ENCODE measurements at regions not wholly inside any gene's neighbourhood (a gene's known extent, or its start where the extent isn't known, plus 50 kb on each side); places are given as distances from the start of the nearest gene placed in this dataset.

- no peaks in the 10 kb centered on the region for H3K79me2 ChIP-seq (ENCODE audit: control insufficient read depth, insufficient read depth, low read length, poor library complexity)
- H2BK5ac ChIP-seq (ENCODE audit: low read depth, low read length, poor library complexity) = no peak overlapping the region
- H3K18ac ChIP-seq (ENCODE audit: low read length) = no peak overlapping the region
- H2AFZ ChIP-seq (ENCODE audit: insufficient read depth, low read length, poor library complexity) = no peak overlapping the region
- no peak overlapping the region for H4K12ac ChIP-seq (ENCODE audit: low read depth, low read length)
- no peak overlapping the region for H3K9ac ChIP-seq (ENCODE audit: low read length)
- H3K9me3 ChIP-seq (ENCODE audit: insufficient read depth, low read depth, low read length) = no peaks in the 10 kb centered on the region
- H2BK12ac ChIP-seq (ENCODE audit: low read length) = no peak overlapping the region
- no peak overlapping the region for H3K4me2 ChIP-seq (ENCODE audit: low read length)
- no peak overlapping the region for H4K8ac ChIP-seq (ENCODE audit: low read depth, low read length)
- no peak overlapping the region for H3K4me3 ChIP-seq (ENCODE audit: low read depth, low read length)
- DNase-seq = no peak
- H3K27ac ChIP-seq (ENCODE audit: low read depth, low read length) = no peak overlapping the region
- no peaks in the 10 kb centered on the region for H3K36me3 ChIP-seq (ENCODE audit: control insufficient read depth in 1 of 2, insufficient read depth in 2 of 2, low read length in 2 of 2)
- H3K4me1 ChIP-seq (ENCODE audit: control insufficient read depth in 1 of 2, insufficient read depth in 2 of 2, low read length in 2 of 2) = no peaks in the 10 kb centered on the region
- no peak overlapping the region for H2BK120ac ChIP-seq (ENCODE audit: insufficient read depth, low read length, poor library complexity)
- no peak overlapping the region for H3K4ac ChIP-seq (ENCODE audit: low read depth, low read length)
- no peak overlapping the region for H2AK5ac ChIP-seq (ENCODE audit: low read length)
- no peak overlapping the region for H4K91ac ChIP-seq (ENCODE audit: low read depth, low read length)
- no peak overlapping the region for H3K23ac ChIP-seq (ENCODE audit: low read length)
- no CpG with 5 or more reads among the region's 2 CpGs for WGBS (ENCODE audit: extremely low coverage, insufficient coverage, insufficient read length)
- H3K27me3 ChIP-seq (ENCODE audit: insufficient read depth, low read length) = no peaks in the 10 kb centered on the region
- H3K14ac ChIP-seq (ENCODE audit: low read length) = no peak overlapping the region
- no peaks in the 10 kb centered on the region for H3K79me1 ChIP-seq (ENCODE audit: low read length)
These were observed 1078.9 kb upstream of the CDH9 start for GRCh38 chr5:28117273-28117672.

DNA sequence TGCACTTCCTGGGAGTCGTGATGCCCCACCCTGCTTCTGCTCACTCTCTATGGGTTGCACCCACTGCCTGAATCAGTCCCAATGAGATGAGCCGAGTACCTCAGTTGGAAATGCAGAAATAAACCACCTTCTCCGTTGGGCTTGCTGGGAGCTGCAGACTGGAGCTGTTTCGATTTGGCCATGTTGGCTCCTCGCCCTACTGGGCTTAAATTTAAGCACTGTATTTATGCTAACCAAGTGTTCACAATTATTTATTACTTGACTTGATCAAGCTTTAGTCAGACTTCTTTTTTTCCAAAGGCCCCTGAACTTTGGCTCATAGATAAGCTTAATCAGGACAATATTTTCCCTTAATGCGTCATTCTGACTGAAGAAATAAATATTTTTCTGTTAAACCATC, 1072.4 kb upstream of the CDH9 start:
- Histone ChIP-seq H3K9ac (ENCODE audit: low read length) (no peak overlapping the region), H3K27me3 (ENCODE audit: insufficient read depth, low read length) (no peaks in the 10 kb centered on the region), H2BK120ac (ENCODE audit: insufficient read depth, low read length, poor library complexity) (no peak overlapping the region), H3K36me3 (ENCODE audit: control insufficient read depth in 1 of 2, insufficient read depth in 2 of 2, low read length in 2 of 2) (no peaks in the 10 kb centered on the region), H4K8ac (ENCODE audit: low read depth, low read length) (no peak overlapping the region), H3K4ac (ENCODE audit: low read depth, low read length) (no peak overlapping the region), H3K4me3 (ENCODE audit: low read depth, low read length) (no peak overlapping the region), H3K14ac (ENCODE audit: low read length) (no peak overlapping the region), H3K23ac (ENCODE audit: low read length) (no peak overlapping the region), H2BK5ac (ENCODE audit: low read depth, low read length, poor library complexity) (no peak overlapping the region), H4K12ac (ENCODE audit: low read depth, low read length) (no peak overlapping the region), H3K79me2 (ENCODE audit: control insufficient read depth, insufficient read depth, low read length, poor library complexity) (no peaks in the 10 kb centered on the region), H3K18ac (ENCODE audit: low read length) (no peak overlapping the region), H4K91ac (ENCODE audit: low read depth, low read length) (no peak overlapping the region), H3K4me1 (ENCODE audit: control insufficient read depth in 1 of 2, insufficient read depth in 2 of 2, low read length in 2 of 2) (no peaks in the 10 kb centered on the region), H3K27ac (ENCODE audit: low read depth, low read length) (no peak overlapping the region), H3K79me1 (ENCODE audit: low read length) (no peaks in the 10 kb centered on the region), H2AFZ (ENCODE audit: insufficient read depth, low read length, poor library complexity) (no peak overlapping the region), H2AK5ac (ENCODE audit: low read length) (no peak overlapping the region), H2BK12ac (ENCODE audit: low read length) (no peak overlapping the region), H3K4me2 (ENCODE audit: low read length) (no peak overlapping the region), H3K9me3 (ENCODE audit: insufficient read depth, low read depth, low read length) (no peaks in the 10 kb centered on the region)
- WGBS (ENCODE audit: extremely low coverage, insufficient coverage, insufficient read length) = no CpG with 5 or more reads among the region's 6 CpGs
- DNase-seq = no peak

- H3K4me2 ChIP-seq (ENCODE audit: low read length) = no peak overlapping the region
- H3K4me3 ChIP-seq (ENCODE audit: low read depth, low read length) = no peak overlapping the region
- H3K79me1 ChIP-seq (ENCODE audit: low read length) = no peaks in the 10 kb centered on the region
- H2BK120ac ChIP-seq (ENCODE audit: insufficient read depth, low read length, poor library complexity) = no peak overlapping the region
- H3K4me1 ChIP-seq (ENCODE audit: control insufficient read depth in 1 of 2, insufficient read depth in 2 of 2, low read length in 2 of 2) = no peaks in the 10 kb centered on the region
- H3K14ac ChIP-seq (ENCODE audit: low read length) = no peak overlapping the region
- DNase-seq = no peak
- no peak overlapping the region for H2AFZ ChIP-seq (ENCODE audit: insufficient read depth, low read length, poor library complexity)
- H3K23ac ChIP-seq (ENCODE audit: low read length) = no peak overlapping the region
- H3K4ac ChIP-seq (ENCODE audit: low read depth, low read length) = no peak overlapping the region
- no peak overlapping the region for H4K12ac ChIP-seq (ENCODE audit: low read depth, low read length)
- H3K27me3 ChIP-seq (ENCODE audit: insufficient read depth, low read length) = no peaks in the 10 kb centered on the region
- no peak overlapping the region for H4K91ac ChIP-seq (ENCODE audit: low read depth, low read length)
- H2BK12ac ChIP-seq (ENCODE audit: low read length) = no peak overlapping the region
- no peak overlapping the region for H2BK5ac ChIP-seq (ENCODE audit: low read depth, low read length, poor library complexity)
- H3K79me2 ChIP-seq (ENCODE audit: control insufficient read depth, insufficient read depth, low read length, poor library complexity) = no peaks in the 10 kb centered on the region
- no peaks in the 10 kb centered on the region for H3K9me3 ChIP-seq (ENCODE audit: insufficient read depth, low read depth, low read length)
- no peak overlapping the region for H2AK5ac ChIP-seq (ENCODE audit: low read length)
- H3K18ac ChIP-seq (ENCODE audit: low read length) = no peak overlapping the region
- H3K36me3 ChIP-seq (ENCODE audit: control insufficient read depth in 1 of 2, insufficient read depth in 2 of 2, low read length in 2 of 2) = no peaks in the 10 kb centered on the region
- no peak overlapping the region for H3K27ac ChIP-seq (ENCODE audit: low read depth, low read length)
- H4K8ac ChIP-seq (ENCODE audit: low read depth, low read length) = no peak overlapping the region
- no peak overlapping the region for H3K9ac ChIP-seq (ENCODE audit: low read length)
These were observed 1065.7 kb upstream of the CDH9 start for GRCh38 chr5:28104080-28104479.

DNA sequence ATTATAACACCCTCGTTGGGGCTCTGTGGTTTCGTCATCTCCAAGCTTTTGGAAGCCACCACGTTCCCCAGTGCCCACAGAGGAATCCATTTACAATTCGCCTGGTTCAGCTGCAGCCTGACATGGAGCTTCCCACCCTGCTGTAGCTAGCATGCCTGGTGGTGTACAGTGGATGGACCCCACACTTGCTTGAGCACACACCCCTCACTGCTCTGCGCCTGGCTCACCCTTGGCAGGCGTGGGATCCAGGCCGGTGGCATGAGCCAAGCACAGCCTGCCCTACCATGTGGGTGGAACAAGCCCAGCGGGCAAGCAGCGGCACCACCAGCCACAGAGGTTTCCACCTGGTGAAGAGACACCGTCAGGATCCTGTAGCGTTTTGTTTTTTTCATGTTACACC, 1045.7 kb upstream of the CDH9 start:
- no peaks in the 10 kb centered on the region for H3K36me3 ChIP-seq (ENCODE audit: control insufficient read depth in 1 of 2, insufficient read depth in 2 of 2, low read length in 2 of 2)
- no peak overlapping the region for H4K91ac ChIP-seq (ENCODE audit: low read depth, low read length)
- H3K79me1 ChIP-seq (ENCODE audit: low read length) = no peaks in the 10 kb centered on the region
- no peak overlapping the region for H4K12ac ChIP-seq (ENCODE audit: low read depth, low read length)
- peak overlapping the region; percentile 25 for H3K14ac ChIP-seq (ENCODE audit: low read length)
- no peak overlapping the region for H3K4me2 ChIP-seq (ENCODE audit: low read length)
- peaks cover 2% of the 10 kb centered on the region for H3K79me2 ChIP-seq (ENCODE audit: control insufficient read depth, insufficient read depth, low read length, poor library complexity)
- peaks cover 7% of the 10 kb centered on the region for H3K9me3 ChIP-seq (ENCODE audit: insufficient read depth, low read depth, low read length)
- H2AK5ac ChIP-seq (ENCODE audit: low read length) = no peak overlapping the region
- no peak overlapping the region for H2BK5ac ChIP-seq (ENCODE audit: low read depth, low read length, poor library complexity)
- H4K8ac ChIP-seq (ENCODE audit: low read depth, low read length) = no peak overlapping the region
- H3K18ac ChIP-seq (ENCODE audit: low read length) = no peak overlapping the region
- H3K27ac ChIP-seq (ENCODE audit: low read depth, low read length) = no peak overlapping the region
- H2BK120ac ChIP-seq (ENCODE audit: insufficient read depth, low read length, poor library complexity) = no peak overlapping the region
- H2BK12ac ChIP-seq (ENCODE audit: low read length) = no peak overlapping the region
- no peaks in the 10 kb centered on the region for H3K4me1 ChIP-seq (ENCODE audit: control insufficient read depth in 1 of 2, insufficient read depth in 2 of 2, low read length in 2 of 2)
- no peak overlapping the region for H3K9ac ChIP-seq (ENCODE audit: low read length)
- no peak overlapping the region for H2AFZ ChIP-seq (ENCODE audit: insufficient read depth, low read length, poor library complexity)
- no CpG with 5 or more reads among the region's 11 CpGs for WGBS (ENCODE audit: extremely low coverage, insufficient coverage, insufficient read length)
- no peak overlapping the region for H3K4me3 ChIP-seq (ENCODE audit: low read depth, low read length)
- no peak for DNase-seq
- H3K27me3 ChIP-seq (ENCODE audit: insufficient read depth, low read length) = no peaks in the 10 kb centered on the region
- no peak overlapping the region for H3K4ac ChIP-seq (ENCODE audit: low read depth, low read length)
- H3K23ac ChIP-seq (ENCODE audit: low read length) = no peak overlapping the region

- no peak overlapping the region for H2AFZ ChIP-seq (ENCODE audit: insufficient read depth, low read length, poor library complexity)
- H3K36me3 ChIP-seq (ENCODE audit: control insufficient read depth in 1 of 2, insufficient read depth in 2 of 2, low read length in 2 of 2) = no peaks in the 10 kb centered on the region
- peaks cover 7% of the 10 kb centered on the region for H3K9me3 ChIP-seq (ENCODE audit: insufficient read depth, low read depth, low read length)
- no peak overlapping the region for H2BK12ac ChIP-seq (ENCODE audit: low read length)
- no peak overlapping the region for H4K12ac ChIP-seq (ENCODE audit: low read depth, low read length)
- H3K9ac ChIP-seq (ENCODE audit: low read length) = no peak overlapping the region
- H2BK120ac ChIP-seq (ENCODE audit: insufficient read depth, low read length, poor library complexity) = no peak overlapping the region
- H3K27me3 ChIP-seq (ENCODE audit: insufficient read depth, low read length) = no peaks in the 10 kb centered on the region
- no peak overlapping the region for H3K4me3 ChIP-seq (ENCODE audit: low read depth, low read length)
- H3K18ac ChIP-seq (ENCODE audit: low read length) = no peak overlapping the region
- WGBS (ENCODE audit: extremely low coverage, insufficient coverage, insufficient read length) = no CpG with 5 or more reads among the region's 3 CpGs
- no peaks in the 10 kb centered on the region for H3K4me1 ChIP-seq (ENCODE audit: control insufficient read depth in 1 of 2, insufficient read depth in 2 of 2, low read length in 2 of 2)
- no peak overlapping the region for H3K14ac ChIP-seq (ENCODE audit: low read length)
- no peak overlapping the region for H4K91ac ChIP-seq (ENCODE audit: low read depth, low read length)
- no peak overlapping the region for H3K27ac ChIP-seq (ENCODE audit: low read depth, low read length)
- H3K79me1 ChIP-seq (ENCODE audit: low read length) = no peaks in the 10 kb centered on the region
- no peak for DNase-seq
- H3K4ac ChIP-seq (ENCODE audit: low read depth, low read length) = no peak overlapping the region
- H4K8ac ChIP-seq (ENCODE audit: low read depth, low read length) = no peak overlapping the region
- no peak overlapping the region for H2BK5ac ChIP-seq (ENCODE audit: low read depth, low read length, poor library complexity)
- H2AK5ac ChIP-seq (ENCODE audit: low read length) = no peak overlapping the region
- H3K79me2 ChIP-seq (ENCODE audit: control insufficient read depth, insufficient read depth, low read length, poor library complexity) = peaks cover 2% of the 10 kb centered on the region
- no peak overlapping the region for H3K23ac ChIP-seq (ENCODE audit: low read length)
- no peak overlapping the region for H3K4me2 ChIP-seq (ENCODE audit: low read length)
These were observed 1044.2 kb upstream of the CDH9 start for GRCh38 chr5:28082610-28083009.
